GM19438 (cell line): ENCODE measurements at regions not wholly inside any gene's neighbourhood (a gene's known extent, or its start where the extent isn't known, plus 50 kb on each side); places are given as distances from the start of the nearest gene placed in this dataset.
"Not testable (repeated sequence)": the region's sequence is repeated elsewhere in the genome, so short reads cannot be mapped to it uniquely, and the experiment has no call there.

Experiments
- ATAC-seq: cut with Tn5 transposase; IDR thresholded peaks from one replicate; pipeline ENCODE4 v1.9.1; 2021; ENCODE audit warnings: low read depth; ENCODE audit not compliant: unreplicated experiment

GRCh38 chr22:22169923-22170322, 74.7 kb upstream of the VPREB1 start:
- no peak for ATAC-seq

DNA sequence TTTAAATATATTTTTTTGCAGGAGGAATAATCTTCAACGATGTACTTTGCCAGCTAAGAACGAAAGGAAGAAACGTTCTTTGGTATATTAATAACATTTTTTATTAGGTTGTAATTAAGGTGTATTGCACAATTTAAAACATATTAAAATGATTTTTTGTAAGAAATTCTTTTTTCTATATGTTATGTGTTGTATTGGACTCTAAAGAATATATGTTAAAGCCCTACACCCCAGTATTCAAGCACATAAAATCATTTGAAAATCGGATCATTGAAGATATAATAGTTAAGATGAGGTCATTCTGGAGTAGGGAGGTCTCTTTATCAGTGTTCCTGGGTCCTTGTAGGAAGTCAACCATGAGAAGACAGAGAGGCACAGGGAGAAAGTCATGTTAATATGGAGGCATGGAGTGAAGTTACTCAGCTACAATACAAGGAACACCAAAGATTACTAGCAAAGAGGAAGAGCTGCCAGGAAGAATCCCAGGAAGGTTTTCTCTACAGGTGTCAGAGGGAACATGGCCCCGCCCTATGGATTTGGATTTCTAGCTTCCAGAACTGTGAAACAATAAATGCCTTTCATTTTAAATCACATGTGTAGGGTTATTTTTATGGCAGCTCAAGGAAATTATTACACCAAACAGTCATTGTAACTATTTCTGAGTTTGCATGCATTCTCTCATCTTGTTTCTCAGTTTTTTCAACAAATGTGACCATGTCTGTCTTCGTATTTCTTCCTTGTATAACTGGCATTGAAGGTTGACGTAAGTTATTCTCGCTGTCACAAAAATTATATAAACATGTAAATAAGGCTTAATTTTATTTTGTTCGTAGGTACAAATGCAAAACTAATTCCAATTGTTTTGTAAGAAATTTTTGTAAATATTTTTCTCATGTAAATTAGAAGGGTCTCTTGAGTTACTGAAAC, 75.4 kb upstream of the VPREB1 start:
- no peak for ATAC-seq

DNA sequence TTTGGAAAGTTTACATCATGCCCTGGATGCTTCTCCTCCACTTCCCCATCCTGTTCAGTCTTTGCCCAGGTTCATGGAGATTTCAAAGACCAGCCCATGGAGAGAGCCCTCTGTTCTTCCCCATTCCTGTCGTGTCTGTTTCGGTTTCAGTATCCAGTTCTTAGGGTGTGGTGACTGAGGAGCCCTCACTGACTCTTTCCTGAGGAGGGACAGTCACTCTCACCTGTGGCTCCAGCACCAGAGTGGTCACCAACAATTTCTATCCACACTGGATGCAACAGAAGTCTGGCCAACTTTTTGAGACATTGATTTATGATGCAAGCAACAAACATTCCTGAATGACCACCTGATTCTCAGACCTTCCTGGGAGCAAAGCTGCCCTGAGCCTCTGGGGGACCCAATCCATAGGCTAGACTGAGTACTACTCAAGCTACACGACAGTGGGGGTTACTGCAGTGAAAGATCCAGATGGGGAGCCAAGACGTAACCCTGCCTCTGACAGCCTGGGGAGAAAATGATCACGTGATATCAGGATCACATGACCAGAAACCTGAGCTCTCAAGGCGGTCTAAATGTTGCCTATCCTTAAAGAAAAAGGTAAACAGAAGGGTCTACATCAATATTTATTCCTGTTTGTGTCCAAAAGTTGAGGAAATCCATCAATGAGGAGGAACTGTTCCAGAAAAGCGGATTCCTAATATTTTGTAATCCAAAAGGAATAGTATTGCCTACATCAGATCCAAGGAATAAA, 76.2 kb upstream of the VPREB1 start:
- peak; percentile 38 for ATAC-seq

GRCh38 chr22:22167791-22168189, 76.8 kb upstream of the VPREB1 start:
- peak; percentile 63 for ATAC-seq

DNA sequence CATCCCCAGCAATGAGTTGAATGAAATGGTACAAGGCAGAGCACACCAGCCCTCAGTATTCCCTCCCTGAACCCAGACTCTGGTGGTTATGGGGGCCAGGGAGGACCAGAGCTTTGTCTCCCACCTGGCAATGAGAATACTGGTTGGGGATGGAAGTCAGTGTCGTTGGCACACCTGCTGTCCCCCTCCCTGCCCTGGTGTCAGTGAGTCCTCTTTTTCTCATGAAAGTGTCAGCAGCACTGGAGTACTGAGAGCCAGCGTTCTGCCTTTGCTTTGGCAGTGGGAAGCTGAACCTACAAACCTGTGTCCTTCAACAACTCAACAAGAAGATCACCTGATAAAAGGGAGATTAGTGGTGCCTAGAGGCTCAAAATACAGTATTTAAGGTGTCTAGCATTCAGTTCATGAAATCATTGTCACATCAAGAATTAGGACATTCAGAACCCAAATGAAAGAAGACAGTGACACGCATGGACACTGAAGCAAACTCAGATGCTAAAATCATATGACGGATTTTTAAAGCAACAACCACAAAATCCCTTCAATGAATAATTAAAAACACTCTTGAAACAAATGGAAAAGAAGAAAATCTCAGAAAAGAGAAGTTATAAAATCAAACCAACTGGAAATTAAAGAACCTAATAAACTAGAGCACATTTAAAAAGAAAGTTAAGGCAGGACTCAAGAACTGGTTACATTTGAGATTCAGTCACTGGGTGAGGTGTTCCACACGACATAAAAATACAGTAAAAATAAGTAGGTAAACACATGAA, 77.5 kb upstream of the VPREB1 start:
- no peak for ATAC-seq

DNA sequence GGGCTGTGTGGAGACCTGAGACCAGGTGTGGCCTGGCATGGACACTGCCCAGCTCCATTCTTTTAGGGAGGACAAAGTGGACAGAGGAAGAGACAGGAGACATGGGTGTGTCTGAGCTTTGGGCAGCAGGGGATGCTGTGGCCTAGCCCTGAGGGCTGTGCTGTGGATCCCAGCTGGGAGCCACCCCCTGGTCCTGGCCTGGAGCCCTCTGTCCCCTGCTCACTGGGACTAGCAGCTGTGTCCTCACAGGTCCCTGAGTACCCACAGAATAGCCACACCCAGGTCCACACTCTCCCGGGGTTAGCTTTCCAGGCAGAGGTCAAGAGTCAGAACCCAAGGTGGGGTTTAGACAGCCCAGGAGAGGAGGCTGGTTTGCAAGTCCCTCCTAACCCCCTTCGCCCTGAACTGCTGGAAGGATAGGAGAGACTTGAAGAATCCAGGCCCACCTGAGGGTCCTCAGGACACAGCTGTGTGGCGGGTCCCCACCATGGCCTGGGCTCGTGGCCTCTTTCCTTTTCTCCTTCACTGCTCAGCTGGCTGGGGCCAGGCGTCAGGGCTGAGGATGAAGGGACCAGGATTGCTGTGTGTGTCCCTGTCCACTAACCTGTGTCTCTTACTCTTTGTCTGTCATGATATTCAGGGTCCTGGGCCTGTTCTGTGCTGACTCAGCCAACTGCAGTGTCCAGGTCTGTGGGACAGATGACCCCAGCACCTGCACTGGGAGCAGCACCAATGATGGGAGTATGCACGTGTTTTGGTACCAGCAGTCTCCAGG, 78.5 kb upstream of the VPREB1 start:
- ATAC-seq, result no peak

- ATAC-seq, result no peak
Observed at GRCh38 chr22:22164541-22165272, 79.9 kb upstream of the VPREB1 start.

DNA sequence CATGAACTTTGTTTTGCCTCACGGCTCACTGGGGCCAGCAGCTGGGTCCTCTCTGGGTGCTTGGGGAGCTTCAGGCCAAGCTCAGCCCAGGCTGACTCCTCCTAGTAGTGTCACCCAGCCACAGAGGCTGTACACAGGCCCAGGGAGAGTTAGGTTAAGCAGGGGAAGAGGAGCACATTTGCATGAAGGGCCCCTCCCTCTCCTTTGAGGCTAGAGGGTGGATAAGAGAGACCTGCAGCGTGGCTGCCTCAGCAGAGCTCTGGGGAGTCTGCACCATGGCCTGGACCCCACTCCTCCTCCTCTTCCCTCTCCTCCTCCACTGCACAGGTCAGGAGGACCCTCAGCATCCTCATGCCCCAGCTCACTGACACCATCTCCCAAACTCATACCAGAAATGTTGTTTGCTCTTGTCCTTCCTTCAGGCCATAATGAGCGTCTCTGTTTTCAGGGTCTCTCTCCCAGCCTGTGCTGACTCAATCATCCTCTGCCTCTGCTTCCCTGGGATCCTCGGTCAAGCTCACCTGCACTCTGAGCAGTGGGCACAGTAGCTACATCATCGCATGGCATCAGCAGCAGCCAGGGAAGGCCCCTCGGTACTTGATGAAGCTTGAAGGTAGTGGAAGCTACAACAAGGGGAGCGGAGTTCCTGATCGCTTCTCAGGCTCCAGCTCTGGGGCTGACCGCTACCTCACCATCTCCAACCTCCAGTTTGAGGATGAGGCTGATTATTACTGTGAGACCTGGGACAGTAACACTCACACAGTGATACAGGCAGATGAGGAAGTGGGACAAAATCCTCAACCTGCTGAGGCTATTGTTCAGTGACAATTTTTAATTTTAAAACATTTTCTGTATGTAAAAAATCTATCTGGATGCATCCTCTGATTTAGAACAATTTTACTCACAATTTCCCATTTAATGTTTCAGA, 82.4 kb upstream of the VPREB1 start:
- peak; percentile 82 for ATAC-seq

DNA sequence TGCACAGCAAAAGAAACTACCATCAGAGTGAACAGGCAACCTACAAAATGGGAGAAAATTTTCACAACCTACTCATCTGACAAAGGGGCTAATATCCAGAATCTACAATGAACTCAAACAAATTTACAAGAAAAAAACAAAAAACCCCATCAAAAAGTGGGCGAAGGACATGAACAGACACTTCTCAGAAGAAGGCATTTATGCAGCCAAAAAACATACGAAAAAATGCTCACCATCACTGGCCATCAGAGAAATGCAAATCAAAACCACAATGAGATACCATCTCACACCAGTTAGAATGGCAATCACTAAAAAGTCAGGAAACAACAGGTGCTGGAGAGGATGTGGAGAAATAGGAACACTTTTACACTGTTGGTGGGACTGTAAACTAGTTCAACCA, 83.8 kb upstream of the VPREB1 start:
- ATAC-seq, result not testable (repeated sequence)

GRCh38 chr22:22159384-22159783, 85.2 kb upstream of the VPREB1 start:
- ATAC-seq, result no peak

DNA sequence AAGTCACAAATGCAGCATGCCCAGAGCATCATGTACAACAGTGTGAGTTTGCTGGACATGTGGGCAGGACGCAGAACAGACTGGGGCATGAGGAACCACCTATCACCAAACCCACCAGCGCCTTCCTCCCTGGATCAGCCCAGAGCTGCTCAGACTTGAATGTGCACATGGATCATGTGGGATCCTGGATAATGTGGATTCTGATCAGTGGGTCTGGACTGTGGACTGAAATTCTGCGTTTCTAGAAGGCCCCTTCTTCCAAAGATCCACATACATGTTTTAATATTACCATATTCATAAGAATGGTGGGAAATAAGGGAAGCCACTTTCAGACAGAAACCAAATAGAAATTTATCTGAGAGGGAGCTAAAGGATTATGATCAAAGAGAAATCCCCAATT, 85.6 kb upstream of the VPREB1 start:
- ATAC-seq, result no peak

DNA sequence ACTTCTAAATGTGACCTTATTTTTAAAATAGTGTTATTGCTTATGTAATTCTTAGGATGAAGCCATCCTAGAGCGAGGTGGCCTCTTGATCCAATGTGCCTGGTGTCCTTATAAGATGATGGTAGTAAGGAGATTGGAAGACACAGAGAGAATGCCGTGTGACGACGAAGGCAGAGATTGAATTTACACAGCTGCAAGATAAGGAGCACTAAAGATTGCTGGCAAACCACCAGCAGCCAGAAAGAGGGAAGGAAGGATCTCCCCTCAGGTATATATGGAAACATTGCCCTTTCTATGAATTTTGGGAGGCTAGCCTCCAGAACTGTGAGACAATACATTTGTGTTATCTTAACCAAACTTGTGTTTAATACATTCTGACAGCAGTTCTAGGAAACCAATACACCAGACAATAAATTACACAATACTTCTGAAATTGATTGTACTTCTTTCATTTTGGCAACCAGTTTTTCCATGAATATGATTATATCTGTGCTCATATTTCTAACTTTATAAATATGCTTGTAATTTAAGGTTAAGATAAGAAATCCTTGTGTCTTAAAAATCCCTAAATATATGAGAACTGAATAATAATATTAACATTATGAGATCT, 86.3 kb upstream of the VPREB1 start:
- ATAC-seq, result no peak

GRCh38 chr22:22157348-22157725, 87.2 kb upstream of the VPREB1 start:
- ATAC-seq, result peak; percentile 31

- peak; percentile 70 for ATAC-seq
Observed at GRCh38 chr22:22156716-22157347, 87.8 kb upstream of the VPREB1 start.

DNA sequence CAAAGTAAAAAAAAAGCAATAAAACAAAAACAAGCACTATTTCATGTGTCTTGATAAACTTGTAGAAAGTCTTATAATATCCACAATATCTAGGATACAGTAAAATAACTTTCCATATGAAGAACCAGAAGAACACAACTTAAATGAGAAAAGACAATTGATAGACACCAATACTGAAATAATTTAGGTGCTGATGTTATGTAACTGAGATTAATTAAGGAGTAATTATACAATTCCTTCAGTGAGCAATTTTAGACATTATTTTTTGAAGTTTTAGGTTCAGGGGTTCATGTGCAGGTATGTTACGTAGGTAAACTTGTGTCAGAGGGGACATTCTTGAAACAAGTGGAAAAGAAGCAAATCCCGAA, 88.3 kb upstream of the VPREB1 start:
- ATAC-seq, result no peak

DNA sequence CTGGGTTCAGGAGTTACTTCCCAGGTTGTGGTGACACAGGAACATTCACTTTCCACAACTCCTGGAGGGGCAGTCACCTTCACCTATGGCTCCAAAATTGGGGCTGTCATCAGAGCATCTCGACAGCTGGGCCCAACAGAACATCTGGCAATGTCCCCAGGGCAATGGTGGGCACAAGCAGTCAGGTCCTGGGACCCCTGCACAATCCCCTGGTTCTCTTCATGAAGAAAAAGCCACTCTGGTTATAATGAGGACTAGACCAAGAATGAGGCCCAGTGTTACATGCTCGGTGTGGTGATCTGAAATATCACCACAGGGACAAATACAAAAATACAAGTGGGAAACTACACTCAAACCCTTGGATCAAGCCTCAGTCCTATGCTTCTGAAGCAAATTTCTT, 89.0 kb upstream of the VPREB1 start:
- ATAC-seq, result no peak

GRCh38 chr22:22155146-22155545, 89.4 kb upstream of the VPREB1 start:
- no peak for ATAC-seq

- no peak for ATAC-seq
Observed at GRCh38 chr22:22154040-22154439, 90.5 kb upstream of the VPREB1 start.
